ENCODE measurements at regions not wholly inside any gene's neighbourhood (a gene's known extent, or its start where the extent isn't known, plus 50 kb on each side); places are given as distances from the start of the nearest gene placed in this dataset.

DNA sequence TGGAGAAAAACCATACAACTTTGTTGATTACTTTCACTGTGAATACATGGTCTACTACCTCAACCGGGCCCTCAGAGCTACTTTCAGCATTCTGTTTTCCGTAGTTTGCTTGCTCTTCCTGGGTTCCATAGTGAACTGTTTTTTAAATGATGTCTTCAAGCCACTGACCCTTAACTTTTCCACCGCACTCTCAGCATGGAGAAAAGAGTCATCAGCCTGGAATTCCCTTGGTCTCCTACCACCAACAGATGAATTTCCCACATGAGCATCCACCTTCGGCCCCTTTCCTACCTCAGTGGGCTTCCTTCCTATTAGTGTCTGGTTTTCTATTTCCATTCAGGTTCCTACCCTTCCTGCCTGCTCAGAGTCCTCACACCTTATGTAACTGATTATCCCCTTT lies 135.9 kb upstream of the ADAMTSL1 start:
- DNase-seq (ENCODE audit: low read depth, low spot score) (no peak), ATAC-seq (no peak), FAIRE-seq (no peak)
- no peaks in the 10 kb centered on the region for H3K27me3 ChIP-seq (replicated peaks in 1 of 2; ENCODE audit: control insufficient read depth in 2 of 2, insufficient read depth in 2 of 2, low read length in 1 of 2)
- H3K9me3 ChIP-seq (replicated peaks; ENCODE audit: control insufficient read depth, insufficient read depth, low read length) = no peaks in the 10 kb centered on the region
- intact Hi-C loops (cut with micrococcal nuclease; ENCODE audit: unreplicated experiment) = no loop called here
- H2AFZ ChIP-seq (ENCODE audit: control insufficient read depth, low read depth, low read length) = no peak overlapping the region
- H3K27ac ChIP-seq (ENCODE audit: control insufficient read depth, insufficient read depth) = no peak overlapping the region
- ChIA-PET RAD21 (ENCODE audit: unreplicated experiment) (no interaction called here), CTCF (no interaction called here), POLR2A (no interaction called here), SMC1A (ENCODE audit: uncharacterized antibody, unreplicated experiment) (no interaction called here)
- no TSS peak for BruUV-seq (replicated peaks)
- no peaks in the 10 kb centered on the region for H4K20me1 ChIP-seq (ENCODE audit: control insufficient read depth, insufficient read depth)
- no peaks in the 10 kb centered on the region for H3K36me3 ChIP-seq (ENCODE audit: control insufficient read depth in 2 of 2, insufficient read depth in 2 of 2, low read length in 1 of 2)
- no peaks in the 10 kb centered on the region for H3K4me1 ChIP-seq (ENCODE audit: control insufficient read depth, insufficient read depth, low read length)
- WGBS (ENCODE audit: insufficient coverage, insufficient replicate concordance, low lambda C conversion rate, missing lambda C conversion rate) = 0% methylated on average over 4 of the region's 4 CpGs
- no peak overlapping the region for H3K9ac ChIP-seq (ENCODE audit: control insufficient read depth, insufficient read depth, low read length)
- in situ Hi-C loops (cut with MboI) = no loop called here
- H3K4me3 ChIP-seq = no peak overlapping the region
- H3K79me2 ChIP-seq (ENCODE audit: control insufficient read depth, insufficient read depth, low read length) = no peaks in the 10 kb centered on the region
- H3K4me2 ChIP-seq (ENCODE audit: control insufficient read depth, insufficient read depth) = no peak overlapping the region
- TF ChIP-seq, protein P1, sequence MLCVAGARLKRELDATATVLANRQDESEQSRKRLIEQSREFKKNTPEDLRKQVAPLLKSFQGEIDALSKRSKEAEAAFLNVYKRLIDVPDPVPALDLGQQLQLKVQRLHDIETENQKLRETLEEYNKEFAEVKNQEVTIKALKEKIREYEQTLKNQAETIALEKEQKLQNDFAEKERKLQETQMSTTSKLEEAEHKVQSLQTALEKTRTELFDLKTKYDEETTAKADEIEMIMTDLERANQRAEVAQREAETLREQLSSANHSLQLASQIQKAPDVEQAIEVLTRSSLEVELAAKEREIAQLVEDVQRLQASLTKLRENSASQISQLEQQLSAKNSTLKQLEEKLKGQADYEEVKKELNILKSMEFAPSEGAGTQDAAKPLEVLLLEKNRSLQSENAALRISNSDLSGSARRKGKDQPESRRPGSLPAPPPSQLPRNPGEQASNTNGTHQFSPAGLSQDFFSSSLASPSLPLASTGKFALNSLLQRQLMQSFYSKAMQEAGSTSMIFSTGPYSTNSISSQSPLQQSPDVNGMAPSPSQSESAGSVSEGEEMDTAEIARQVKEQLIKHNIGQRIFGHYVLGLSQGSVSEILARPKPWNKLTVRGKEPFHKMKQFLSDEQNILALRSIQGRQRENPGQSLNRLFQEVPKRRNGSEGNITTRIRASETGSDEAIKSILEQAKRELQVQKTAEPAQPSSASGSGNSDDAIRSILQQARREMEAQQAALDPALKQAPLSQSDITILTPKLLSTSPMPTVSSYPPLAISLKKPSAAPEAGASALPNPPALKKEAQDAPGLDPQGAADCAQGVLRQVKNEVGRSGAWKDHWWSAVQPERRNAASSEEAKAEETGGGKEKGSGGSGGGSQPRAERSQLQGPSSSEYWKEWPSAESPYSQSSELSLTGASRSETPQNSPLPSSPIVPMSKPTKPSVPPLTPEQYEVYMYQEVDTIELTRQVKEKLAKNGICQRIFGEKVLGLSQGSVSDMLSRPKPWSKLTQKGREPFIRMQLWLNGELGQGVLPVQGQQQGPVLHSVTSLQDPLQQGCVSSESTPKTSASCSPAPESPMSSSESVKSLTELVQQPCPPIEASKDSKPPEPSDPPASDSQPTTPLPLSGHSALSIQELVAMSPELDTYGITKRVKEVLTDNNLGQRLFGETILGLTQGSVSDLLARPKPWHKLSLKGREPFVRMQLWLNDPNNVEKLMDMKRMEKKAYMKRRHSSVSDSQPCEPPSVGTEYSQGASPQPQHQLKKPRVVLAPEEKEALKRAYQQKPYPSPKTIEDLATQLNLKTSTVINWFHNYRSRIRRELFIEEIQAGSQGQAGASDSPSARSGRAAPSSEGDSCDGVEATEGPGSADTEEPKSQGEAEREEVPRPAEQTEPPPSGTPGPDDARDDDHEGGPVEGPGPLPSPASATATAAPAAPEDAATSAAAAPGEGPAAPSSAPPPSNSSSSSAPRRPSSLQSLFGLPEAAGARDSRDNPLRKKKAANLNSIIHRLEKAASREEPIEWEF (IDR thresholded peaks at IDR 0.05; ENCODE audit: insufficient replicate concordance, low read depth, low read length) = no peak
- TF ChIP-seq ZNF207 (IDR thresholded peaks at IDR 0.05; ENCODE audit: borderline replicate concordance) (no peak), SPI1 (IDR thresholded peaks at IDR 0.05; ENCODE audit: borderline replicate concordance, insufficient read depth, low read depth, low read length) (no peak), MXI1 (IDR thresholded peaks at IDR 0.05; ENCODE audit: low read depth, low read length) (no peak), ZBED1 (IDR thresholded peaks at IDR 0.05; ENCODE audit: borderline replicate concordance) (no peak), GABPA (IDR thresholded peaks at IDR 0.05; ENCODE audit: low read depth) (no peak), MAX (IDR thresholded peaks at IDR 0.05; ENCODE audit: low read depth, low read length) (no peak), CHD2 (IDR thresholded peaks at IDR 0.05; ENCODE audit: borderline replicate concordance, low read depth, low read length) (no peak), USF2 (IDR thresholded peaks at IDR 0.05; ENCODE audit: borderline replicate concordance, low read depth, low read length) (no peak), BMI1 (IDR thresholded peaks at IDR 0.05; ENCODE audit: borderline replicate concordance) (no peak), STAT1 (conservative IDR thresholded peaks at IDR 0.05) (no peak), POU2F2 (IDR thresholded peaks at IDR 0.05; ENCODE audit: borderline replicate concordance, low read depth, low read length) (no peak), BACH1 (IDR thresholded peaks at IDR 0.05; ENCODE audit: borderline replicate concordance) (no peak)
- TF ChIP-seq, protein P2, sequence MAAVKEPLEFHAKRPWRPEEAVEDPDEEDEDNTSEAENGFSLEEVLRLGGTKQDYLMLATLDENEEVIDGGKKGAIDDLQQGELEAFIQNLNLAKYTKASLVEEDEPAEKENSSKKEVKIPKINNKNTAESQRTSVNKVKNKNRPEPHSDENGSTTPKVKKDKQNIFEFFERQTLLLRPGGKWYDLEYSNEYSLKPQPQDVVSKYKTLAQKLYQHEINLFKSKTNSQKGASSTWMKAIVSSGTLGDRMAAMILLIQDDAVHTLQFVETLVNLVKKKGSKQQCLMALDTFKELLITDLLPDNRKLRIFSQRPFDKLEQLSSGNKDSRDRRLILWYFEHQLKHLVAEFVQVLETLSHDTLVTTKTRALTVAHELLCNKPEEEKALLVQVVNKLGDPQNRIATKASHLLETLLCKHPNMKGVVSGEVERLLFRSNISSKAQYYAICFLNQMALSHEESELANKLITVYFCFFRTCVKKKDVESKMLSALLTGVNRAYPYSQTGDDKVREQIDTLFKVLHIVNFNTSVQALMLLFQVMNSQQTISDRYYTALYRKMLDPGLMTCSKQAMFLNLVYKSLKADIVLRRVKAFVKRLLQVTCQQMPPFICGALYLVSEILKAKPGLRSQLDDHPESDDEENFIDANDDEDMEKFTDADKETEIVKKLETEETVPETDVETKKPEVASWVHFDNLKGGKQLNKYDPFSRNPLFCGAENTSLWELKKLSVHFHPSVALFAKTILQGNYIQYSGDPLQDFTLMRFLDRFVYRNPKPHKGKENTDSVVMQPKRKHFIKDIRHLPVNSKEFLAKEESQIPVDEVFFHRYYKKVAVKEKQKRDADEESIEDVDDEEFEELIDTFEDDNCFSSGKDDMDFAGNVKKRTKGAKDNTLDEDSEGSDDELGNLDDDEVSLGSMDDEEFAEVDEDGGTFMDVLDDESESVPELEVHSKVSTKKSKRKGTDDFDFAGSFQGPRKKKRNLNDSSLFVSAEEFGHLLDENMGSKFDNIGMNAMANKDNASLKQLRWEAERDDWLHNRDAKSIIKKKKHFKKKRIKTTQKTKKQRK (IDR thresholded peaks at IDR 0.05; ENCODE audit: low read depth, low read length) = no peak
